ENCODE measurements at regions not wholly inside any gene's neighbourhood (a gene's known extent, or its start where the extent isn't known, plus 50 kb on each side); places are given as distances from the start of the nearest gene placed in this dataset.

GRCh38 chr9:87425202-87425601, 72.5 kb upstream of the DAPK1 start:
- no peak for TF ChIP-seq CTCF (IDR thresholded peaks at IDR 0.05; ENCODE audit: insufficient read depth, low read length)
- TF ChIP-seq SPI1 (IDR thresholded peaks at IDR 0.05; ENCODE audit: borderline replicate concordance, low read depth), result peak; percentile 31; the same call in 1 of the 2 replicates
- no peak for TF ChIP-seq POLR2AphosphoS5 (IDR thresholded peaks at IDR 0.05; ENCODE audit: low read depth)
- 0 out of 2 replicates have a peak, but pooled peaks have one; percentile 26 for TF ChIP-seq GABPA (IDR thresholded peaks at IDR 0.05; ENCODE audit: low read depth)
